ENCODE measurements at regions not wholly inside any gene's neighbourhood (a gene's known extent, or its start where the extent isn't known, plus 50 kb on each side); places are given as distances from the start of the nearest gene placed in this dataset.

- DNase-seq (ENCODE audit: low read depth, low spot score), result no peak
- in situ Hi-C loops (cut with HindIII; ENCODE audit: low pct_unique_long_range_greater_than_20kb, low sequenced_read_pairs), result no loop called here
Observed at GRCh38 chr22:48944433-48944750, 883.3 kb downstream of the BRD1 start.

DNA sequence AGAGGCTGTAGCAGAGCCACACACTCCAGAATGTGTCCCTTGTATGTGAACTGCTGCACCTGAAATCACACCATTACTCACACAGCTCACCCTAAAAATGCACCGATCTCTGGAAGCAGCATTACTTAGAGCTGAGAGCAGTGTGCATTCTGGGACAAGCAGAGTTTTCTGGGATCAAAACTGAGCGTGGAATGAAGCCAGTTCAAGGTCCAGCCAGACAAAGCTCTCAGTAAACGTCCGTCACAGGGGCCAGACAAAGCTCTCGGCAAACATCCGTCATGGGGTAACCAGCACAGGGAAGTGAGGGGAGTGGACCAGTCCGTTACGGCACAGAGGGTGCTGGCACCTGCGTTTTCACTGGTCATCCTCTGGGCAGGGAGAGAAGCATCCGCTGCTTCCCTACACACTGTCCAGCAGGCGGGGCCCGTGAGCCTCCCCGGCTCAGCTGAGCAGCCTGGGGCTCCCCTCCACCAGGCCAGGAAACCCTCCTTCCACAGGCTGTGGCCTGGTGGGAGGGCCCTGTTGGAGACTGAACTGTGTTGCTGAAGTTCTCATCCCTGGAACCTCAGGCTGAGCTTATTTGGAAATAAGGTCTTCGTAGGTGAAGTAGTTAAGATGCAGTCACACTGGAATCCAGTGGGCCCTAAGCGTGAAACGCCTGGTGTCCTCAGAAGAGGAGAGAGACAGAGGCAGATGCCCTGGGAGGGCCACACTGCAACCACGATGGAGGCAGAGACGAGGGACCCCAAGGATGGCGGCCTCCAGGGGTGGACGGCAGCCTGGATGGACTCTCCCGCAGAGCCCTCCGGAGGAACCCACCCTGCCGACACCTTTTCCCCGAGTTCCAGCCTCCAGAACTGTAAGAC lies 883.9 kb downstream of the BRD1 start:
- in situ Hi-C loops (cut with HindIII; ENCODE audit: low pct_unique_long_range_greater_than_20kb, low sequenced_read_pairs), result no loop called here
- peak; percentile 71 for DNase-seq (ENCODE audit: low read depth, low spot score)

DNA sequence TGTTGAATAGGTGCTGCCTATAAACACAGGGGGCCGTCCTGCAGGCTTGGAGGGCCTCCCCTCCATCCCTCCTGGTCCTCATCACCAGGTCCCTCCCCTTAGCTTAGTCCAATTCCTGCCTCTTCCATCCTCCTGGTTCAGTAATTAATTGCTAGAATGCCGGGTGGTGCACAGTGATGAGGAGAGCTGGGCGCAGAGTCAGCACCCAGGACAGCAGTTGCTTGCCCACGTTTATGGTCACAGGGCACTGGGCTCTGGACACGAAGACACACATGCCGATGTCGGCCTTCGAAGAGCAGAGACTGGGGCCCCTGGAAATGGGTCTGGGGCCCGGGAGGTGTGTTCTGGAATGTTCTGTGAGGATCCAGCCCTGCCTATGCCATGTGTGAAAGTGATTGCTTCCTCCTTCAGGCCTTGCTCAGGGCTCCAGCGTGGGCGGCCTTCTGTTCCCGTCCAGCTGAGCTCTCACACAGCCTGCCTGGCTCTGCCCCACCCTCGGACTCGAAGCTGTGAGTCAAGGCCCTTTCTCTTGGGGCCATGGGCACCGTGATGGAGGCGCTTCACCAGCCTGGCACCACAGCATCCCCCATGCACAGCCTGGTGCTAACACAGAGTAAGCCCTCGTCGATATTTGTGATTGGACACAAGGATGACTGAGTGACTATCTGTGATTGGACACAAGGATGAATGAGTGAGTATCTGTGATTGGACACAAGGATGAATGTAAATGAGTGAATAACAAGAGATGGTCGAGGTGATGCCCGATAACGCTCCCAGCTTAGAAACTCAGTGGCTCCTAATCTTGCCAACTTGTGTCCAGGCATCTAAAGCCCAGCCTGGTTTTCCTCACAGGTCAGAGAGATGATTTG lies 884.7 kb downstream of the BRD1 start:
- no peak for DNase-seq (ENCODE audit: low read depth, low spot score)

DNA sequence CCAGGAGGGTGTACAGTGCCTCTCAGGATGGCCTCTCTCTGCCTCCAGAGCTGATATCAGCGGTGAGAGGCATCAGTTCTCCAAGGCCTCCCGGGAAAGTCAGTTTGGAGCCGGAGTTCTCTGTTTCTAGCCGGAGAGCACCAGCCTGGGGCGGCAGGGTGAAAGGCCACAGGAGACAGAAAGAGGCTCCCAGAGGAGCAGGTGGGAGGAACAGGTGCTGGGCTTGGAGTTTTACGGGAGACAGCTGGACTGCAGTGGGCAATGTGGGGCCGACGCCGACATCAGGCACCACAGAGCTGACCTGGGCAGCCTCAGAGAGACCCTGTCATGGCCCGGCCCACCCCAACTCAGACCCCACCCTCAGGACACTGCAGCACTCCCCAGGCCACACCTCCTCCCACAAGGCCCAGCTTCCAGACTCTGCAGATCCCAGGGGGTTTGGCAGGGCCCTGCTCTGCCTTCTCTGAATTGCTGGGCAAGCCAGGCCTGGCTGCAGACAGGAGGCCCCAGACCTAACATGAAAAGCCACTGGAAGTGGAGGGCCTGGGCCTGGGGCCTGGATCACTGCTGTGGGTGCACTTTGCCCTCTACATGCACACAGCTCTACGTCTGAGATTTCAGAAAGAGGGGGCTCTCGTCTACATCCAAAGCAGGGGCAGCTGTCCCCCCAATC lies 885.6 kb downstream of the BRD1 start:
- in situ Hi-C loops (cut with HindIII; ENCODE audit: low pct_unique_long_range_greater_than_20kb, low sequenced_read_pairs), result no loop called here
- no peak for DNase-seq (ENCODE audit: low read depth, low spot score)

More for the DNA sequence above, 884.7 kb downstream of the BRD1 start:
- in situ Hi-C loops (cut with HindIII; ENCODE audit: low pct_unique_long_range_greater_than_20kb, low sequenced_read_pairs), result no loop called here

DNA sequence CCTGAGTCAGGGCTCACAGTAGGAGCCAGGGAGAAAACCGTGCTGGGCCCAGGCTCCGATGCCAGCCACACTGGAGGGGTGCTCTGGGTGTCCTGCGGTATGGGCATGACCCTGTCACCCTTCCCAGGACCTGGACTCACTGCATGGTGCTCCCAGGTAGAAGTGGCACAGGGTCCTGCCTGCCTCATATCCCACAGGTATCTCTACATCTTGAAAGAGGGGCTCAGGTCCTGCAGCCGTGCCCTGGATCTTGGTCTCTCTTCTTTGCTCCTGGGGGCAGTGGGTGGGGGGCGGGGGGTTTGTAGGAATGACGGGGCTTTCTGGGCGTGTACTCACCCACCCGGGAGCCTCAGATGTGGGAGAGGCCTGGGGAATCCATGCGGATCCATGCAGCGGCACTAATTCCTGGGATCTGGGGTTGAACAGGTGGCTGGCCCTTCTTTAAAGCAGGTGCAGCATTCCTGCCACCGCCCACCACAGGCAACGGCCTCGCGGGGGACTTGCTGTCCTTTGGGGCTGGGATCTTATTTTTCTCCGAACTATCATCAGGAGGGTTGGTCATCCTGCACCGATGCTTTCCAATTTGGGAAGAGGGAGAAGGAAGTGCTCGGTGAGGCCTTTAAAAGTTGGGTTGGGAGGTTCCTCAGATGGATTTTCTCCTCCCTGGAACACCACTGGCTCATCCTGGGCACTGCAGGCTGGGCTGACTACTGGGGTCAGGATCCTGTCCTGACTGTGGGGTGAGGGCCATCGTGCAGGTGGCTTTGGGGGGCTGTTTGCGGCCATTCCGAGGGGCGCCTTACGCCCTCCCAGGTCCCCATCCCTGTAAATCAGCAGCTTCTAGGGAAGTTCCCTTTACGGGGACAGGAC lies 886.4 kb downstream of the BRD1 start:
- in situ Hi-C loops (cut with HindIII; ENCODE audit: low pct_unique_long_range_greater_than_20kb, low sequenced_read_pairs), result no loop called here
- no peak for DNase-seq (ENCODE audit: low read depth, low spot score)

GRCh38 chr22:48940266-48941032 lies 887.2 kb downstream of the BRD1 start:
- no peak for DNase-seq (ENCODE audit: low read depth, low spot score)
- in situ Hi-C loops (cut with HindIII; ENCODE audit: low pct_unique_long_range_greater_than_20kb, low sequenced_read_pairs), result no loop called here

GRCh38 chr22:48939441-48940265 lies 888.0 kb downstream of the BRD1 start:
- no peak for DNase-seq (ENCODE audit: low read depth, low spot score)
- in situ Hi-C loops (cut with HindIII; ENCODE audit: low pct_unique_long_range_greater_than_20kb, low sequenced_read_pairs), result no loop called here

- DNase-seq (ENCODE audit: low read depth, low spot score), result no peak
- in situ Hi-C loops (cut with HindIII; ENCODE audit: low pct_unique_long_range_greater_than_20kb, low sequenced_read_pairs), result no loop called here
Observed at GRCh38 chr22:48938741-48939140, 888.9 kb downstream of the BRD1 start.

GRCh38 chr22:48937032-48937639 lies 890.5 kb downstream of the BRD1 start:
- in situ Hi-C loops (cut with HindIII; ENCODE audit: low pct_unique_long_range_greater_than_20kb, low sequenced_read_pairs), result no loop called here
- no peak for DNase-seq (ENCODE audit: low read depth, low spot score)

DNA sequence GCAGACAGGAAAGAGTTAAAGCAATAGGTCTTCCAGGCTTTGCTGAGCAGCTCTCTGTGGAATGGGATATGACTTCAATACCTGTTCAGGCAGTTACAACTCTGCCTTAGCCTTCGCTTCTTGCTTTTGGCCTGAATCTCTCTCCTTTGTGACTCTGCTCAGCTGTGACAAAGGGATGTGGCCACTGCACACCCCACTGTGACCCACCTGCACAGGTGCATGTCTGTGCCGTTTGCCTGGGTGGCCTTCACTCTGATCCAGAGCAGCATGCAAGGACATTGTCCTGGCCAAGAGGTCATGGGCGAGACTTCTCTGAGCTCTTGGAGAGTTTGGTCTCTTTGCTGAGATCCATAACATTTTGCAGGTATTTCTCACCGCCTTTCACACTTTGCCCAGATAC lies 891.3 kb downstream of the BRD1 start:
- in situ Hi-C loops (cut with HindIII; ENCODE audit: low pct_unique_long_range_greater_than_20kb, low sequenced_read_pairs), result no loop called here
- no peak for DNase-seq (ENCODE audit: low read depth, low spot score)

GRCh38 chr22:48934446-48934845 lies 893.2 kb downstream of the BRD1 start:
- in situ Hi-C loops (cut with HindIII; ENCODE audit: low pct_unique_long_range_greater_than_20kb, low sequenced_read_pairs), result no loop called here
- no peak for DNase-seq (ENCODE audit: low read depth, low spot score)

DNA sequence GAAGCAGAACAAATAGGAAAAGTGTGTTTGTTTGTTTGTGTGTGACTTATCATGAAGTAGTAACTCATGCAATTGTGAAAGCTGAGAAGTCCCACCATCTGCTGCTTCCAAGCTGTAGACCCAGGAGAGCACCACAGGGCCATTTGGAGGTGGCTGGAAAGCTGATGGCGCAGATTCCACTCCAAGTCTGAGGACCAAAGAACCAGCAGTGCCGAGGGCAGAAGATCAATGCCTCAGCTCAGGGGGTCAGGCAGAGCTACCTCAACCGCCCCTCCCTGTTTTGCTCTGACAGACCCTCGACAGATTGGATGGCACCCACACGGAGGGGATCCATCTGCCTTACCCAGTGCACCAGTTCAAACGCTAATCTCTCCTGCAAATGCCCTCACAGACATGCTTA lies 896.2 kb downstream of the BRD1 start:
- DNase-seq (ENCODE audit: low read depth, low spot score), result no peak
- in situ Hi-C loops (cut with HindIII; ENCODE audit: low pct_unique_long_range_greater_than_20kb, low sequenced_read_pairs), result no loop called here

DNA sequence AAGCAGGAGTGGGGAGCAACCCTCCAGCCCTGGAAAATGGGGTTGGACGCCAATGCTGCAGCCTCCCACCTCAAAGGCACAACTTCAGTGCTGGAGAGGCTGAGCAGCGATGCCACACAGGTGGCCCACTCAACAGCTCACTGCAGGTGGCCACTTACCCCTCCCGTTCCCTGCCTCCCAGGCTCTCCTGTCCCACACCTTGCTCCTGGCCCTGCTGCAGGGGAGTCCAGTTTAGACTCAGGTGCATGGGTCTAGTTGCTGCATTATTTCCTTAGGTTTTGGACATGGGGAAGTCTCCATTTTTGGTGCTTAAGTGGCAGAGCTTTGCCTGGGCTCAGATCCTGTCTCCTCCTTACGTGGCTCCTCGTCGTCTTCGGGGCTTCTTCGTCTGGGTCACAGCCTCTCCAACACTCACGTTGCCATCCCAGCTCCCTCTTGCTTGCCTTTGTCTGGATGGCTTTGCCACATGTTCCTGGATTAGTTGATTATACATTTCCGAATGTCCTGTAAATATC lies 898.3 kb downstream of the BRD1 start:
- no peak for DNase-seq (ENCODE audit: low read depth, low spot score)
- in situ Hi-C loops (cut with HindIII; ENCODE audit: low pct_unique_long_range_greater_than_20kb, low sequenced_read_pairs), result no loop called here

GRCh38 chr22:48927591-48927990 lies 900.1 kb downstream of the BRD1 start:
- in situ Hi-C loops (cut with HindIII; ENCODE audit: low pct_unique_long_range_greater_than_20kb, low sequenced_read_pairs), result no loop called here
- no peak for DNase-seq (ENCODE audit: low read depth, low spot score)

GRCh38 chr22:48926643-48927042 lies 901.0 kb downstream of the BRD1 start:
- DNase-seq (ENCODE audit: low read depth, low spot score), result no peak
- in situ Hi-C loops (cut with HindIII; ENCODE audit: low pct_unique_long_range_greater_than_20kb, low sequenced_read_pairs), result no loop called here

DNA sequence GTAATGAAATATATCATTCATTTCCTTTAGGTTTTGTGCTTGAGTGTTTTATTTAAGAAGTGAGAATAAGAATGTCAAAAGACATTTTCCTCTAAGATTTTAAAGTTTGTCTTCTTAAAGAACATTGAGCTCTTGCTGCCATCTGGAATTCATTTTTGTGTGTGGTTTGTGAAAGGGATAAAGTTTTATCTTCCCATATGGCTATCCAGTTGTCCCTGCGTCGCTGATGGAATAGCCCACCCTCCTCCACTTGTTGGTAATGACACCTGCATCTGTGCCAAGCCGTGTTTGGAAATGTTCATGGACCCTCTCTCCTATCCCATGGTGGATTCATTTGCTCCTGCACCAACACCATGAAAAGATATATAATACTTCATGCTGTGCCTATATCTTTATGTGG lies 901.5 kb downstream of the BRD1 start:
- DNase-seq (ENCODE audit: low read depth, low spot score), result no peak
- in situ Hi-C loops (cut with HindIII; ENCODE audit: low pct_unique_long_range_greater_than_20kb, low sequenced_read_pairs), result no loop called here

Data from SK-MEL-5 (cell line).